ENCODE measurements at regions not wholly inside any gene's neighbourhood (a gene's known extent, or its start where the extent isn't known, plus 50 kb on each side); places are given as distances from the start of the nearest gene placed in this dataset.

- Histone ChIP-seq H3K27me3 (ENCODE audit: control insufficient read depth, insufficient read depth, low read length) (no peaks in the 10 kb centered on the region), H3K36me3 (ENCODE audit: control insufficient read depth, insufficient read depth, low read length) (no peaks in the 10 kb centered on the region), H3K4me3 (ENCODE audit: low read depth, low read length) (no peak overlapping the region)
- no peak for DNase-seq (ENCODE audit: low read depth)
- no peak for TF ChIP-seq CTCF (IDR thresholded peaks at IDR 0.05; ENCODE audit: insufficient read depth, low read length, poor library complexity, severe bottlenecking)
These were observed 563.5 kb downstream of the EDEM1 start for GRCh38 chr3:5750874-5751640.

- H3K4me3 ChIP-seq (ENCODE audit: low read depth, low read length) = no peak overlapping the region
- no peak for DNase-seq (ENCODE audit: low read depth)
- H3K27me3 ChIP-seq (ENCODE audit: control insufficient read depth, insufficient read depth, low read length) = no peaks in the 10 kb centered on the region
- no peak for TF ChIP-seq CTCF (IDR thresholded peaks at IDR 0.05; ENCODE audit: insufficient read depth, low read length, poor library complexity, severe bottlenecking)
- no peaks in the 10 kb centered on the region for H3K36me3 ChIP-seq (ENCODE audit: control insufficient read depth, insufficient read depth, low read length)
These were observed 567.1 kb downstream of the EDEM1 start for GRCh38 chr3:5754602-5755001.

- no peak for DNase-seq (ENCODE audit: low read depth)
- TF ChIP-seq CTCF (IDR thresholded peaks at IDR 0.05; ENCODE audit: insufficient read depth, low read length, poor library complexity, severe bottlenecking) = no peak
- Histone ChIP-seq H3K27me3 (ENCODE audit: control insufficient read depth, insufficient read depth, low read length) (no peaks in the 10 kb centered on the region), H3K4me3 (ENCODE audit: low read depth, low read length) (no peak overlapping the region), H3K36me3 (ENCODE audit: control insufficient read depth, insufficient read depth, low read length) (no peaks in the 10 kb centered on the region)
These were observed 568.9 kb downstream of the EDEM1 start for GRCh38 chr3:5756443-5756842.

- TF ChIP-seq CTCF (IDR thresholded peaks at IDR 0.05; ENCODE audit: insufficient read depth, low read length, poor library complexity, severe bottlenecking) = no peak
- H3K4me3 ChIP-seq (ENCODE audit: low read depth, low read length) = no peak overlapping the region
- no peaks in the 10 kb centered on the region for H3K27me3 ChIP-seq (ENCODE audit: control insufficient read depth, insufficient read depth, low read length)
These were observed 569.8 kb downstream of the EDEM1 start for GRCh38 chr3:5757213-5757804.

GRCh38 chr3:5758699-5759098 lies 571.2 kb downstream of the EDEM1 start:
- H3K27me3 ChIP-seq (ENCODE audit: control insufficient read depth, insufficient read depth, low read length) = no peaks in the 10 kb centered on the region
- no peaks in the 10 kb centered on the region for H3K36me3 ChIP-seq (ENCODE audit: control insufficient read depth, insufficient read depth, low read length)
- no peak for DNase-seq (ENCODE audit: low read depth)
- no peak overlapping the region for H3K4me3 ChIP-seq (ENCODE audit: low read depth, low read length)
- no peak for TF ChIP-seq CTCF (IDR thresholded peaks at IDR 0.05; ENCODE audit: insufficient read depth, low read length, poor library complexity, severe bottlenecking)

More at GRCh38 chr3:5757213-5757804, 569.8 kb downstream of the EDEM1 start:
- no peaks in the 10 kb centered on the region for H3K36me3 ChIP-seq (ENCODE audit: control insufficient read depth, insufficient read depth, low read length)
- no peak for DNase-seq (ENCODE audit: low read depth)
